ENCODE measurements at regions not wholly inside any gene's neighbourhood (a gene's known extent, or its start where the extent isn't known, plus 50 kb on each side); places are given as distances from the start of the nearest gene placed in this dataset.

- Histone ChIP-seq H2AFZ (ENCODE audit: low read depth, low read length) (no peak overlapping the region), H3K9ac (replicated peaks; ENCODE audit: extremely low read depth, insufficient read depth, low read length) (no peak overlapping the region), H3K27ac (ENCODE audit: insufficient read depth, low read depth, low read length) (no peak overlapping the region), H3K9me3 (replicated peaks; ENCODE audit: control insufficient read depth, insufficient read depth, low read length) (no peaks in the 10 kb centered on the region), H3K4me1 (ENCODE audit: control insufficient read depth, extremely low read depth, insufficient read depth, low read length) (no peaks in the 10 kb centered on the region), H3K27me3 (ENCODE audit: control insufficient read depth in 2 of 2, insufficient read depth in 2 of 2, low read length in 2 of 2) (no peaks in the 10 kb centered on the region), H3K9me1 (replicated peaks; ENCODE audit: control insufficient read depth, extremely low read depth, insufficient read depth, low read length) (no peaks in the 10 kb centered on the region), H3K79me2 (ENCODE audit: control insufficient read depth, insufficient read depth, low read length) (no peaks in the 10 kb centered on the region), H3K4me3 (replicated peaks in 1 of 3; ENCODE audit: insufficient read depth in 1 of 3, low read depth in 1 of 3, low read length in 3 of 3) (no peak overlapping the region), H3K4me2 (ENCODE audit: insufficient read depth, low read length) (no peak overlapping the region), H4K20me1 (replicated peaks; ENCODE audit: control insufficient read depth, extremely low read depth, insufficient read depth, low read length) (no peaks in the 10 kb centered on the region), H3K36me3 (ENCODE audit: control insufficient read depth in 2 of 2, extremely low read depth in 1 of 2, insufficient read depth in 2 of 2, low read length in 2 of 2) (no peaks in the 10 kb centered on the region)
- TF ChIP-seq CTCF (IDR thresholded peaks at IDR 0.05; ENCODE audit: extremely low read depth in 1 of 2, insufficient read depth in 1 of 2, low read depth in 1 of 2, low read length in 2 of 2) (no peak), POLR2AphosphoS5 (IDR thresholded peaks at IDR 0.05; ENCODE audit: insufficient read depth, low read depth, low read length) (no peak), JUN (IDR thresholded peaks at IDR 0.05; ENCODE audit: borderline replicate concordance, insufficient read depth, insufficient read length, low read depth) (no peak), GATA2 (IDR thresholded peaks at IDR 0.05; ENCODE audit: insufficient read depth, insufficient read length, low read depth, low read length) (no peak), MAX (IDR thresholded peaks at IDR 0.05; ENCODE audit: insufficient read depth, insufficient read length) (no peak), MYC (IDR thresholded peaks at IDR 0.05; ENCODE audit: low read depth, low read length) (no peak), FOS (IDR thresholded peaks at IDR 0.05; ENCODE audit: borderline replicate concordance, insufficient read depth, low read length) (no peak), EZH2 (IDR thresholded peaks at IDR 0.05; ENCODE audit: borderline replicate concordance, low read depth, low read length, severe bottlenecking) (no peak)
- ChIA-PET POLR2A (no interaction called here), CTCF (no interaction called here)
- BruUV-seq (replicated peaks) = no TSS peak
- no peak for FAIRE-seq
- no peak for DNase-seq (ENCODE audit: low read depth, low spot score)
- dilution Hi-C loops (cut with MboI; ENCODE audit: extremely low pct_ligation_motif_present, low sequenced_read_pairs) (no loop called here), intact Hi-C loops (cut with micrococcal nuclease) (no loop called here)
Measured at GRCh38 chr10:123327450-123327849, 173.2 kb downstream of the BUB3 start.
